Thyroid gland (tissue), 4 donors: ENCODE measurements at regions not wholly inside any gene's neighbourhood (a gene's known extent, or its start where the extent isn't known, plus 50 kb on each side); places are given as distances from the start of the nearest gene placed in this dataset.
"Not testable (repeated sequence)": the region's sequence is repeated elsewhere in the genome, so short reads cannot be mapped to it uniquely, and the experiment has no call there.

Experiments used
- DNase-seq, 2 donors: peaks; one replicate each; pipeline ENCODE4 v3.0.0-alpha.2; 2019
- H3K27ac ChIP-seq, 3 donors: fragments of 200-600 bp; sonication (generic); 1 replicate in 2 of 3; 2 replicates in 1 of 3; pipeline ENCODE4 v1.5.1; 2016 to 2019; ENCODE audit warnings: mild to moderate bottlenecking in 1 of 3, moderate library complexity in 1 of 3
- H3K27me3 ChIP-seq: fragments of 200-600 bp; sonication (generic); one replicate; pipeline ENCODE4 v1.5.1; 2019
- H3K36me3 ChIP-seq, 2 donors: fragments of 200-600 bp; sonication (generic); one replicate each; pipeline ENCODE4 v1.5.1; 2016 to 2019
- H3K4me1 ChIP-seq, 2 donors: fragments of 200-600 bp; sonication (generic); one replicate each; pipeline ENCODE4 v1.5.1; 2017 to 2019
- H3K4me3 ChIP-seq, 3 donors: fragments of 200-600 bp; sonication (generic); replicated peaks in 1 of 3; 1 replicate in 2 of 3; 2 replicates in 1 of 3; pipeline ENCODE4 v1.5.1; 2016; ENCODE audit warnings: mild to moderate bottlenecking in 1 of 3
- H3K9me3 ChIP-seq: fragments of 200-600 bp; sonication (generic); one replicate; pipeline ENCODE4 v1.5.1; 2017
- POLR2A ChIP-seq, 2 donors: fragments of 450-650 bp; IDR thresholded peaks; one replicate each; pipeline ENCODE4 v1.6.1; 2017; ENCODE audit warnings: antibody characterized with exemption in 2 of 2, mild to moderate bottlenecking in 2 of 2, moderate library complexity in 1 of 2
- WGBS, 2 donors: methylation state at CpG; one replicate each; pipeline ENCODE4 v1.1.5; 2017; 5-methylcytosine and 5-hydroxymethylcytosine counted together
- intact Hi-C: fragments of 100-400 bp; cut with DNase I; formaldehyde crosslinking; loops from one replicate; pipeline ENCODE4 v1.15.1; 2023
- TF ChIP-seq, protein P1 (sequence below), 6 experiments: fragments of 200-600 bp in 3 of 6; fragments of 450-650 bp in 3 of 6; sonication (generic) in 3 of 6; IDR thresholded peaks; one replicate each; pipeline ENCODE4 v1.5.1; 2016 to 2019; ENCODE audit warnings: antibody characterized with exemption in 6 of 6, mild to moderate bottlenecking in 2 of 6, inconsistent platforms in 1 of 6, moderate library complexity in 1 of 6

DNA sequence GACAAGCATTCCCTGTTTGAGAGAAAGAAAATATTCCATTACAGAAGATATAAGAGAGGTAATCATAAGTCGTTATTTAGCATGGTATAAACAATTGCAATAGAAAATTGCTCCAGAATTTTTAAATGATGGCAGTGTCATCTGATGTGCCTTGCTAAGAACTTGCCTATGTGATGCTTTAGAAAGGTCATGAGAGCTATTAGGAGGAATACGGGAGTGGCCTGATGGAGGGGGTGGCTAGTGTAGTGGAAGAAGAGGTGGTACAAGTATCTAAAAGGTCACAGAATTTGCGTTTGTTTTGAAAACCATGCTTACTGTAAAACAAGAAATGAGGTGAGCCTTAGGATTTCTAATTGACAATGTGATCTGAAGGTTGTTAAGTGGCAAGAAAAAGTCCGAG lies 550.0 kb downstream of the TMX3 start:
- Histone ChIP-seq H3K4me1 (no peaks in the 10 kb centered on the region), H3K9me3 (no peaks in the 10 kb centered on the region), H3K4me3 (no peak overlapping the region), H3K27me3 (no peaks in the 10 kb centered on the region), H3K27ac (no peak overlapping the region), H3K36me3 (no peaks in the 10 kb centered on the region)
- TF ChIP-seq, protein P1, sequence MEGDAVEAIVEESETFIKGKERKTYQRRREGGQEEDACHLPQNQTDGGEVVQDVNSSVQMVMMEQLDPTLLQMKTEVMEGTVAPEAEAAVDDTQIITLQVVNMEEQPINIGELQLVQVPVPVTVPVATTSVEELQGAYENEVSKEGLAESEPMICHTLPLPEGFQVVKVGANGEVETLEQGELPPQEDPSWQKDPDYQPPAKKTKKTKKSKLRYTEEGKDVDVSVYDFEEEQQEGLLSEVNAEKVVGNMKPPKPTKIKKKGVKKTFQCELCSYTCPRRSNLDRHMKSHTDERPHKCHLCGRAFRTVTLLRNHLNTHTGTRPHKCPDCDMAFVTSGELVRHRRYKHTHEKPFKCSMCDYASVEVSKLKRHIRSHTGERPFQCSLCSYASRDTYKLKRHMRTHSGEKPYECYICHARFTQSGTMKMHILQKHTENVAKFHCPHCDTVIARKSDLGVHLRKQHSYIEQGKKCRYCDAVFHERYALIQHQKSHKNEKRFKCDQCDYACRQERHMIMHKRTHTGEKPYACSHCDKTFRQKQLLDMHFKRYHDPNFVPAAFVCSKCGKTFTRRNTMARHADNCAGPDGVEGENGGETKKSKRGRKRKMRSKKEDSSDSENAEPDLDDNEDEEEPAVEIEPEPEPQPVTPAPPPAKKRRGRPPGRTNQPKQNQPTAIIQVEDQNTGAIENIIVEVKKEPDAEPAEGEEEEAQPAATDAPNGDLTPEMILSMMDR (IDR thresholded peaks at IDR 0.05), result no peak
- TF ChIP-seq POLR2A (IDR thresholded peaks at IDR 0.05), result no peak
- intact Hi-C loops, result no loop called here
- no peak for DNase-seq
- 64 to 67% methylated on average over 4 of the region's 4 CpGs for WGBS, 2 donors

DNA sequence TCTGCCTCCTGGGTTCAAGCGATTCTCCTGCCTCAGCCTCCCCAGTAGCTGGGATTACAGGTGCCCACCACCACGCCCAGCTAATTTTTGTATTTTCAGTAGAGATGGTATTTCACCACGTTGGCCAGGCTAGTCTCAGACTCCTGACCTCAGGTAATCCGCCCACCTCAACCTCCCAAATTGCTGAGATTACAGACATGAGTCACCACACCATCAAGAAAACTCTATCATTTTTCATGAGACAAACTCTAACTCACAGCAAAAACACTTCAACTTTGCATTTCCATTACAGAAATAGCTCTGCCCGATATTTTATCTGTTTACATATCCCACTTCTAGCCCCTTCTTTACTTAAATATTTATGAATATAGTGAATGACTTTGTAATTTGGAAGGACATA lies 561.1 kb downstream of the TMX3 start:
- intact Hi-C loops, H3K27me3 ChIP-seq, H3K9me3 ChIP-seq, H3K4me3 ChIP-seq, DNase-seq, H3K4me1 ChIP-seq, H3K36me3 ChIP-seq, H3K27ac ChIP-seq: not testable (repeated sequence)
- 83% methylated on average over 5 of the region's 5 CpGs for WGBS, 2 donors

DNA sequence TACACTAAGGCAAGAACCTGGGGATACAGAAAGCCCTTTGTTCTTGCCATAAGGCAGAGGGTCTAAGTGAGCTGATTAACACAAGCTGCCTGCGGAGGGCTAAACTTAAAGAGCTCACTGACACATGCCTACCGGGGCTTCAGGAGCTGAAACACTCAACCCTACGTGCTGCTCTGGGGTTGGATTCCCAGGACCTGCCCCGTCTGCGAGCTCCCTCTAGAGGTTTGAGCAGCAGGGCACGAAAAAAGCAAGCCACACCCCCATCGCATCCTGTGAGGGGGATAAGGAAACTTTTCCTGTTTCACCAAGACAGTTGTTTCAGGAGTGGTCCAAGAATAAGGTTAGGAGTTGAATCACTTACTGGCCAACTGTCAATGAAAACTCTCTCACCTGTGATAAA lies 562.1 kb downstream of the TMX3 start:
- no peak for DNase-seq
- TF ChIP-seq POLR2A (IDR thresholded peaks at IDR 0.05), result no peak
- TF ChIP-seq, protein P1 (IDR thresholded peaks at IDR 0.05), result no peak
- H3K36me3 ChIP-seq, result no peaks in the 10 kb centered on the region
- H3K9me3 ChIP-seq, result no peaks in the 10 kb centered on the region
- H3K27ac ChIP-seq, result no peak overlapping the region
- WGBS, 2 donors, result 61 to 63% methylated on average over 7 of the region's 7 CpGs
- no peak overlapping the region for H3K4me3 ChIP-seq
- no peaks in the 10 kb centered on the region for H3K4me1 ChIP-seq
- intact Hi-C loops, result no loop called here
- H3K27me3 ChIP-seq, result no peaks in the 10 kb centered on the region

DNA sequence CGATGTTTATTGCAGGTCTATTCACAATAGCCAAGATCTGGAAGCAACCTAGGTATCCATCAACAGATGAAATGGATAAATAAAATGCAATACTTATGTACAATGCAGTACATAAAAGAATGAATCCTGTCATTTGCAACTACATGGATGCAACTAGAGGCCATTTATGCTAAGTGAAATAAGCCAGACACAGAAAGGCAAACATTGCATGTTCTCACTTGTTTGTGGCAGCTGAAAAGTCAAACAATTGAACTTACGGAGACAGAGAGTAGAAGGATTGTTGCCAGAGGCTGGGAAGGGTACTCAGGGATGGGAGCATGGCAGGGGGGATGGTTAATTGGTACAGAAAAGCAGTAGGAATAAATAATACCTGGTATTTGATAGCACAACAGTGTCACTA lies 563.9 kb downstream of the TMX3 start:
- Histone ChIP-seq H3K4me1 (no peaks in the 10 kb centered on the region), H3K27me3 (no peaks in the 10 kb centered on the region), H3K4me3 (no peak overlapping the region), H3K27ac (no peak overlapping the region), H3K9me3 (no peaks in the 10 kb centered on the region), H3K36me3 (no peaks in the 10 kb centered on the region)
- intact Hi-C loops, result no loop called here
- 75 to 76% methylated on average over 2 of the region's 2 CpGs for WGBS, 2 donors
- TF ChIP-seq, protein P1 (IDR thresholded peaks at IDR 0.05), result no peak
- no peak for TF ChIP-seq POLR2A (IDR thresholded peaks at IDR 0.05)
- no peak for DNase-seq

DNA sequence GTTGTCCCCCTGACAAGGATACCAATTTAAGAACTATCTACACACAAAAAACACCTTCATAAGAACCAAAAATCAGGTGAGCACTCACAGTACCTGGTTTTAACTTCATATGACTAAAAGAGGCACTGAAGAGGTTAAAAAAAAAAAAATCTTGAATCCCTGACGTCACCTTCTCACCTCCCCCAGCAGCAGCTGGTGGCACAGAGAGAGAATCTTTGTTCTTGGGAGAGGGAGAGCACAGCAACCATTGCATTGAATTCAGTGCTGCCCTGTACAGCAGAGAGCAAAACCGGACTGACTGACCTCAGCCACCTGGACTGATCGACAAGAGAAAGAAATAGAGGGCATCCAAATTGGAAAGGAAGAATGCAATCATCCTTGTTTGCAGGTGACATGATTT lies 566.0 kb downstream of the TMX3 start:
- H3K4me1 ChIP-seq, result no peaks in the 10 kb centered on the region
- DNase-seq, result no peak
- TF ChIP-seq POLR2A (IDR thresholded peaks at IDR 0.05), result no peak
- TF ChIP-seq, protein P1 (IDR thresholded peaks at IDR 0.05), result no peak
- intact Hi-C loops, result no loop called here
- no peaks in the 10 kb centered on the region for H3K27me3 ChIP-seq
- WGBS, 2 donors, result 14 to 26% methylated on average over 3 of the region's 3 CpGs
- no peak overlapping the region for H3K27ac ChIP-seq
- H3K9me3 ChIP-seq, result no peaks in the 10 kb centered on the region
- H3K36me3 ChIP-seq, result no peaks in the 10 kb centered on the region
- H3K4me3 ChIP-seq, result no peak overlapping the region

DNA sequence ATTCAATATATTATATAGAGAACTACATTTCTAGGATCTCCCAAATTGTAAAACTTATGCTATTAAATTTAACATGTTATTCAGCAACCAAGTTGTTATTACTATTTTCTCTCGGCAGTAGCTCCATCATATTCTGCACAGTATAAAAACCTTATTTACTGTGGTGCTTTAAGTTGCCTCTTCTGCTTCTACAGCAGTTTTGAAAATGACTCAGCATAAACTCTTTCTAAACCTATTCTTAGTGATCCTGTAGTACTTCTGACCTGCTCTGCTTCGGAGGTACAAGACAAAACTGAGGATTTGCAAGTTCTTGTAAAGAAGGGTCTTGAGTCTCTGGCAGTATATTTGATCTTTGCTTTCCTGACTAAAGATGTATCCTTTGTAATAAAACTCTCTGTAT lies 567.2 kb downstream of the TMX3 start:
- no peak for DNase-seq
- H3K36me3 ChIP-seq, result no peaks in the 10 kb centered on the region
- no peak overlapping the region for H3K4me3 ChIP-seq
- no peaks in the 10 kb centered on the region for H3K27me3 ChIP-seq
- no peak overlapping the region for H3K27ac ChIP-seq
- intact Hi-C loops, result no loop called here
- TF ChIP-seq, protein P1 (IDR thresholded peaks at IDR 0.05), result no peak
- TF ChIP-seq POLR2A (IDR thresholded peaks at IDR 0.05), result no peak
- H3K9me3 ChIP-seq, result no peaks in the 10 kb centered on the region
- WGBS, 2 donors, result 66 to 84% methylated on average over 2 of the region's 2 CpGs
- H3K4me1 ChIP-seq, result no peaks in the 10 kb centered on the region
